Fibroblast of mammary gland (primary cell): ENCODE measurements at regions not wholly inside any gene's neighbourhood (a gene's known extent, or its start where the extent isn't known, plus 50 kb on each side); places are given as distances from the start of the nearest gene placed in this dataset.

Experiments
- DNase-seq: peaks from one replicate; pipeline ENCODE4 v3.0.0-alpha.2; 2010; ENCODE audit warnings: low read depth
- H3K4me3 ChIP-seq: 2 replicates; pipeline ENCODE4 v1.5.1; 2011; ENCODE audit warnings: low read depth, mild to moderate bottlenecking, low read length, moderate library complexity; ENCODE audit not compliant: control insufficient read depth
- CTCF ChIP-seq: conservative IDR thresholded peaks from 2 replicates; pipeline ENCODE4 v1.5.1; 2011; ENCODE audit warnings: low read depth, low read length, inconsistent platforms; ENCODE audit not compliant: control insufficient read depth, insufficient read depth

GRCh38 chr3:76026379-76026778, 241.0 kb upstream of the ZNF717 start:
- no peak for TF ChIP-seq CTCF
- no peak overlapping the region for H3K4me3 ChIP-seq
- DNase-seq: no peak

GRCh38 chr3:76028774-76029173, 243.4 kb upstream of the ZNF717 start:
- DNase-seq: peak; percentile 11
- TF ChIP-seq CTCF: no peak
- no peak overlapping the region for H3K4me3 ChIP-seq

- no peak for DNase-seq
- TF ChIP-seq CTCF: no peak
- no peak overlapping the region for H3K4me3 ChIP-seq
Measured at GRCh38 chr3:76034649-76035048, 249.3 kb upstream of the ZNF717 start.

- no peak for TF ChIP-seq CTCF
- no peak for DNase-seq
- no peak overlapping the region for H3K4me3 ChIP-seq
Measured at GRCh38 chr3:76035117-76035516, 249.8 kb upstream of the ZNF717 start.

- no peak overlapping the region for H3K4me3 ChIP-seq
- TF ChIP-seq CTCF: no peak
- DNase-seq: no peak
Measured at GRCh38 chr3:76038949-76039348, 253.6 kb upstream of the ZNF717 start.

- DNase-seq: peak; percentile 35
Measured at GRCh38 chr3:76039431-76039830, 254.1 kb upstream of the ZNF717 start.

More at GRCh38 chr3:76039431-76039830, 254.1 kb upstream of the ZNF717 start:
- H3K4me3 ChIP-seq: no peak overlapping the region
- no peak for TF ChIP-seq CTCF
